ENCODE measurements at regions not wholly inside any gene's neighbourhood (a gene's known extent, or its start where the extent isn't known, plus 50 kb on each side); places are given as distances from the start of the nearest gene placed in this dataset.

GRCh38 chr7:85770332-85770731, 583.5 kb upstream of the SEMA3D start:
- H3K27me3 Mint-ChIP-seq (ENCODE audit: low read depth in 3 of 3), result peaks cover 0 to 3% (median 0%) of the 10 kb centered on the region in 3 donors
- H3K36me3 Mint-ChIP-seq, result no peaks in the 10 kb centered on the region
- no peaks in the 10 kb centered on the region for H3K79me2 ChIP-seq (ENCODE audit: insufficient read depth, low read length)
- TF ChIP-seq, protein P1, sequence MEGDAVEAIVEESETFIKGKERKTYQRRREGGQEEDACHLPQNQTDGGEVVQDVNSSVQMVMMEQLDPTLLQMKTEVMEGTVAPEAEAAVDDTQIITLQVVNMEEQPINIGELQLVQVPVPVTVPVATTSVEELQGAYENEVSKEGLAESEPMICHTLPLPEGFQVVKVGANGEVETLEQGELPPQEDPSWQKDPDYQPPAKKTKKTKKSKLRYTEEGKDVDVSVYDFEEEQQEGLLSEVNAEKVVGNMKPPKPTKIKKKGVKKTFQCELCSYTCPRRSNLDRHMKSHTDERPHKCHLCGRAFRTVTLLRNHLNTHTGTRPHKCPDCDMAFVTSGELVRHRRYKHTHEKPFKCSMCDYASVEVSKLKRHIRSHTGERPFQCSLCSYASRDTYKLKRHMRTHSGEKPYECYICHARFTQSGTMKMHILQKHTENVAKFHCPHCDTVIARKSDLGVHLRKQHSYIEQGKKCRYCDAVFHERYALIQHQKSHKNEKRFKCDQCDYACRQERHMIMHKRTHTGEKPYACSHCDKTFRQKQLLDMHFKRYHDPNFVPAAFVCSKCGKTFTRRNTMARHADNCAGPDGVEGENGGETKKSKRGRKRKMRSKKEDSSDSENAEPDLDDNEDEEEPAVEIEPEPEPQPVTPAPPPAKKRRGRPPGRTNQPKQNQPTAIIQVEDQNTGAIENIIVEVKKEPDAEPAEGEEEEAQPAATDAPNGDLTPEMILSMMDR (IDR thresholded peaks at IDR 0.05), result no peak
- WGBS (ENCODE audit: insufficient coverage), result no CpG with 5 or more reads among the region's 3 CpGs
- intact Hi-C loops (cut with micrococcal nuclease), result no loop called here
- H3K4me2 ChIP-seq (replicated peaks; ENCODE audit: extremely low read depth, low read length, poor library complexity, severe bottlenecking), result no peak overlapping the region
- H3K27ac Mint-ChIP-seq, result no peak overlapping the region
- H3K4me3 ChIP-seq (replicated peaks in 1 of 3; ENCODE audit: low read depth in 2 of 3, low read length in 3 of 3), result no peak overlapping the region
- no peak overlapping the region for H3K4me3 Mint-ChIP-seq
- H3K4me1 ChIP-seq (ENCODE audit: control insufficient read depth in 1 of 2, insufficient read depth in 2 of 2, low read length in 2 of 2), result no peaks in the 10 kb centered on the region
- H3K27ac ChIP-seq (ENCODE audit: low read depth in 1 of 2, low read length in 2 of 2), result no peak overlapping the region
- no peak for DNase-seq
- peaks cover 0 to 4% (median 0%) of the 10 kb centered on the region in 7 donors for H3K9me3 Mint-ChIP-seq
- H3K9me3 ChIP-seq (replicated peaks in 1 of 2; ENCODE audit: control insufficient read depth in 1 of 2, insufficient read depth in 1 of 2, low read length in 2 of 2), result peaks cover 0 to 4% of the 10 kb centered on the region in 2 donors
- H2AFZ ChIP-seq (ENCODE audit: insufficient read depth, low read depth, low read length, poor library complexity, severe bottlenecking), result no peak overlapping the region
- H3K4me1 Mint-ChIP-seq, result no peaks in the 10 kb centered on the region
- no peaks in the 10 kb centered on the region for H3K36me3 ChIP-seq (replicated peaks in 1 of 2; ENCODE audit: control insufficient read depth in 1 of 2, insufficient read depth in 2 of 2, low read length in 2 of 2)
- no peak overlapping the region for H3K9ac ChIP-seq (ENCODE audit: insufficient read depth, low read length, poor library complexity, severe bottlenecking)
- H4K20me1 ChIP-seq (ENCODE audit: insufficient read depth, low read length), result no peaks in the 10 kb centered on the region
- H3K27me3 ChIP-seq (ENCODE audit: control insufficient read depth in 2 of 2, insufficient read depth in 2 of 2, low read length in 2 of 2), result no peaks in the 10 kb centered on the region

GRCh38 chr7:85765698-85766298, 578.9 kb upstream of the SEMA3D start:
- TF ChIP-seq, protein P1 (IDR thresholded peaks at IDR 0.05), result no peak
- Histone ChIP-seq H3K36me3 (replicated peaks in 1 of 2; ENCODE audit: control insufficient read depth in 1 of 2, insufficient read depth in 2 of 2, low read length in 2 of 2) (no peaks in the 10 kb centered on the region), H3K4me2 (replicated peaks; ENCODE audit: extremely low read depth, low read length, poor library complexity, severe bottlenecking) (no peak overlapping the region), H4K20me1 (ENCODE audit: insufficient read depth, low read length) (no peaks in the 10 kb centered on the region), H3K9me3 (replicated peaks in 1 of 2; ENCODE audit: control insufficient read depth in 1 of 2, insufficient read depth in 1 of 2, low read length in 2 of 2) (peaks cover 0 to 4% of the 10 kb centered on the region in 2 donors), H3K4me3 (replicated peaks in 1 of 3; ENCODE audit: low read depth in 2 of 3, low read length in 3 of 3) (no peak overlapping the region), H3K9ac (ENCODE audit: insufficient read depth, low read length, poor library complexity, severe bottlenecking) (no peak overlapping the region), H3K27ac (ENCODE audit: low read depth in 1 of 2, low read length in 2 of 2) (no peak overlapping the region), H3K4me1 (ENCODE audit: control insufficient read depth in 1 of 2, insufficient read depth in 2 of 2, low read length in 2 of 2) (no peaks in the 10 kb centered on the region), H2AFZ (ENCODE audit: insufficient read depth, low read depth, low read length, poor library complexity, severe bottlenecking) (no peak overlapping the region), H3K79me2 (ENCODE audit: insufficient read depth, low read length) (no peaks in the 10 kb centered on the region), H3K27me3 (ENCODE audit: control insufficient read depth in 2 of 2, insufficient read depth in 2 of 2, low read length in 2 of 2) (no peaks in the 10 kb centered on the region)
- Mint-ChIP-seq H3K27ac (no peak overlapping the region), H3K4me3 (no peak overlapping the region), H3K9me3 (peaks cover 0 to 4% (median 0%) of the 10 kb centered on the region in 7 donors), H3K4me1 (no peaks in the 10 kb centered on the region), H3K27me3 (ENCODE audit: low read depth in 3 of 3) (peaks cover 0 to 3% (median 0%) of the 10 kb centered on the region in 3 donors), H3K36me3 (no peaks in the 10 kb centered on the region)
- intact Hi-C loops (cut with micrococcal nuclease), result no loop called here
- no peak for DNase-seq
- 91% methylated on average over 4 of the region's 11 CpGs for WGBS (ENCODE audit: insufficient coverage)
